Spleen (tissue), 11 donors: ENCODE measurements at regions not wholly inside any gene's neighbourhood (a gene's known extent, or its start where the extent isn't known, plus 50 kb on each side); places are given as distances from the start of the nearest gene placed in this dataset.
A peak's percentile ranks its signal among the peaks of the same experiment; 100 is the strongest.

Source experiments
- DNase-seq: peaks from one replicate; pipeline ENCODE4 v3.0.0-alpha.2; 2020
- H3K27ac ChIP-seq, 8 donors: fragments of 200-600 bp; sonication (generic) in 7 of 8; 1 replicate in 4 of 8; 2 replicates in 4 of 8; pipeline versions ENCODE4 v1.5.0 to v1.8.0; 2016 to 2021; ENCODE audit warnings: inconsistent platforms in 4 of 8, mild to moderate bottlenecking in 4 of 8, moderate library complexity in 1 of 8
- H3K27me3 ChIP-seq, 7 donors: fragments of 200-600 bp; sonication (generic) in 6 of 7; replicated peaks in 1 of 7; 1 replicate in 4 of 7; 2 replicates in 3 of 7; pipeline versions ENCODE4 v1.5.0 to v1.8.0; 2016 to 2021; ENCODE audit warnings: inconsistent platforms in 3 of 7, mild to moderate bottlenecking in 1 of 7
- H3K36me3 ChIP-seq, 6 donors: fragments of 200-600 bp; sonication (generic) in 5 of 6; 1 replicate in 4 of 6; 2 replicates in 2 of 6; pipeline versions ENCODE4 v1.5.0 to v1.8.0; 2016 to 2021; ENCODE audit warnings: inconsistent platforms in 2 of 6
- H3K4me1 ChIP-seq, 6 donors: fragments of 200-600 bp; sonication (generic) in 5 of 6; 1 replicate in 3 of 6; 2 replicates in 3 of 6; pipeline versions ENCODE4 v1.5.0 to v1.8.0; 2016 to 2021; ENCODE audit warnings: inconsistent platforms in 3 of 6
- H3K4me3 ChIP-seq, 8 donors: fragments of 200-600 bp; sonication (generic) in 7 of 8; 1 replicate in 4 of 8; 2 replicates in 4 of 8; pipeline versions ENCODE4 v1.5.0 to v1.8.0; 2016 to 2021; ENCODE audit warnings: inconsistent platforms in 4 of 8, mild to moderate bottlenecking in 4 of 8, moderate library complexity in 2 of 8
- H3K9me3 ChIP-seq, 8 donors: fragments of 200-600 bp; sonication (generic) in 7 of 8; 1 replicate in 4 of 8; 2 replicates in 4 of 8; pipeline versions ENCODE4 v1.5.0 to v1.8.0; 2016 to 2021; ENCODE audit warnings: inconsistent platforms in 4 of 8
- CTCF ChIP-seq, 11 experiments: fragments of 200-600 bp in 7 of 11; fragments of 450-650 bp in 4 of 11; sonication (generic) in 4 of 11; IDR thresholded peaks in 8 of 11; conservative IDR thresholded peaks in 3 of 11; 1 replicate in 7 of 11; 2 replicates in 4 of 11; pipeline versions ENCODE4 v1.4.0 to v1.8.0; 2016 to 2021; ENCODE audit warnings: antibody characterized with exemption in 11 of 11, inconsistent platforms in 4 of 11, mild to moderate bottlenecking in 1 of 11
- POLR2A ChIP-seq, 3 donors: fragments of 450-650 bp; IDR thresholded peaks; one replicate each; pipeline ENCODE4 v1.5.1; 2017; ENCODE audit warnings: antibody characterized with exemption in 3 of 3, mild to moderate bottlenecking in 1 of 3
- POLR2AphosphoS5 ChIP-seq, 3 donors: sonication (generic); formaldehyde crosslinking; IDR thresholded peaks; one replicate each; pipeline ENCODE4 v1.5.1; 2017; ENCODE audit warnings: antibody characterized with exemption in 3 of 3
- WGBS, 5 donors: extraction: QIAGEN DNeasy Blood & Tissue Kit in 3 of 5; methylation state at CpG; one replicate each; pipeline versions ENCODE4 v1.1.5 to v1.1.7; 2013 to 2018; 5-methylcytosine and 5-hydroxymethylcytosine counted together
- intact Hi-C: fragments of 100-400 bp; cut with DNase I; formaldehyde crosslinking; loops from one replicate; pipeline ENCODE4 v1.15.0; 2023; ENCODE audit warnings: low total_unique reads
- donor health status: healthy with polysubstance abuse.
- donor health status: DM: no; HTN: no; CAD: no; lungs with moderate emphysema.
- donor health status: DM: no; HTN: no; CAD: no.
- donor health status: Bipolar disorder and iron deficiency.
- donor health status: healthy.
- donor health status: DM: no; HTN: no; CAD: no.
- donor health status: DM: yes; HTN: yes; CAD: no.

- intact Hi-C loops: no loop called here
- H3K4me1 ChIP-seq: peaks cover 5 to 17% (median 12%) of the 10 kb centered on the region in 6 donors
- H3K27ac ChIP-seq: no peak overlapping the region
- TF ChIP-seq CTCF (IDR thresholded peaks at IDR 0.05 in 8 of 11, conservative IDR thresholded peaks at IDR 0.05 in 3 of 11): no peak
- TF ChIP-seq POLR2A (IDR thresholded peaks at IDR 0.05): no peak
- TF ChIP-seq POLR2AphosphoS5 (IDR thresholded peaks at IDR 0.05): no peak
- peaks cover 3 to 68% (median 30%) of the 10 kb centered on the region in 7 donors for H3K27me3 ChIP-seq
- DNase-seq: peak; percentile 49
- H3K4me3 ChIP-seq: no peak overlapping the region
- no peaks in the 10 kb centered on the region for H3K9me3 ChIP-seq
- no peaks in the 10 kb centered on the region for H3K36me3 ChIP-seq
- WGBS, 5 donors: 74 to 91% (median 84%) methylated on average over 13 of the region's 13 CpGs
Observed at GRCh38 chr2:120438301-120439066, 92.5 kb downstream of the INHBB start.

GRCh38 chr2:120439067-120439368, 93.1 kb downstream of the INHBB start:
- no peaks in the 10 kb centered on the region for H3K9me3 ChIP-seq
- peaks cover 3 to 73% (median 32%) of the 10 kb centered on the region in 7 donors for H3K27me3 ChIP-seq
- intact Hi-C loops: no loop called here
- TF ChIP-seq POLR2A (IDR thresholded peaks at IDR 0.05) (no peak), POLR2AphosphoS5 (IDR thresholded peaks at IDR 0.05) (no peak), CTCF (IDR thresholded peaks at IDR 0.05 in 8 of 11, conservative IDR thresholded peaks at IDR 0.05 in 3 of 11) (no peak)
- DNase-seq: no peak
- H3K4me1 ChIP-seq: peaks cover 5 to 17% (median 12%) of the 10 kb centered on the region in 6 donors
- no peak overlapping the region for H3K27ac ChIP-seq
- H3K4me3 ChIP-seq: no peak overlapping the region
- H3K36me3 ChIP-seq: no peaks in the 10 kb centered on the region

GRCh38 chr2:120439637-120440384, 93.9 kb downstream of the INHBB start:
- intact Hi-C loops: no loop called here
- 82 to 90% (median 88%) methylated on average over 19 of the region's 19 CpGs for WGBS, 5 donors
- Histone ChIP-seq H3K27me3 (peaks cover 3 to 81% (median 32%) of the 10 kb centered on the region in 7 donors), H3K4me1 (peaks cover 5 to 17% (median 12%) of the 10 kb centered on the region in 6 donors), H3K4me3 (no peak overlapping the region), H3K36me3 (no peaks in the 10 kb centered on the region), H3K27ac (no peak overlapping the region), H3K9me3 (no peaks in the 10 kb centered on the region)
- TF ChIP-seq POLR2AphosphoS5 (IDR thresholded peaks at IDR 0.05): no peak
- TF ChIP-seq POLR2A (IDR thresholded peaks at IDR 0.05): no peak
- TF ChIP-seq CTCF (IDR thresholded peaks at IDR 0.05 in 8 of 11, conservative IDR thresholded peaks at IDR 0.05 in 3 of 11): no peak
- DNase-seq: no peak
